SK-N-SH treated with all-trans-retinoic acid at 6 μM for 48 hours (cell line): ENCODE measurements at regions not wholly inside any gene's neighbourhood (a gene's known extent, or its start where the extent isn't known, plus 50 kb on each side); places are given as distances from the start of the nearest gene placed in this dataset.

Experiments used
- CSDC2 ChIP-seq: fragments of 250-450 bp; sonication (Bioruptor Pico); IDR thresholded peaks from 2 replicates; pipeline ENCODE4 v1.5.0; 2020; ENCODE audit warnings: mild to moderate bottlenecking, moderate library complexity
- PATZ1 ChIP-seq: fragments of 250-450 bp; sonication (Bioruptor Pico); IDR thresholded peaks from 2 replicates; pipeline ENCODE4 v1.8.0; 2020; ENCODE audit warnings: mild to moderate bottlenecking, moderate library complexity, borderline replicate concordance
- SNAI2 ChIP-seq: fragments of 250-450 bp; sonication (Bioruptor Pico); IDR thresholded peaks from 2 replicates; pipeline ENCODE4 v1.5.0; 2020; ENCODE audit warnings: mild to moderate bottlenecking, moderate library complexity
- TSHZ2 ChIP-seq: fragments of 250-450 bp; sonication (Bioruptor Pico); IDR thresholded peaks from 2 replicates; pipeline ENCODE4 v1.5.0; 2020; ENCODE audit warnings: mild to moderate bottlenecking, moderate library complexity
- ZFP3 ChIP-seq: fragments of 250-450 bp; sonication (Bioruptor Pico); IDR thresholded peaks from 2 replicates; pipeline ENCODE4 v1.5.0; 2020; ENCODE audit warnings: mild to moderate bottlenecking, moderate library complexity
- ZNF565 ChIP-seq: fragments of 450-650 bp; formaldehyde crosslinking; conservative IDR thresholded peaks from 2 replicates; pipeline ENCODE4 v1.5.0; 2020; ENCODE audit warnings: low read depth, mild to moderate bottlenecking, moderate library complexity
- ZNF70 ChIP-seq: fragments of 450-650 bp; formaldehyde crosslinking; IDR thresholded peaks from 2 replicates; pipeline ENCODE4 v1.5.0; 2020; ENCODE audit warnings: mild to moderate bottlenecking, moderate library complexity

GRCh38 chr11:104328512-104328907, 164.6 kb upstream of the PDGFD start:
- TF ChIP-seq CSDC2 (no peak), ZFP3 (no peak), PATZ1 (CRISPR knock-in tag) (no peak), TSHZ2 (no peak), ZNF70 (no peak), ZNF565 (CRISPR knock-in tag) (no peak), SNAI2 (CRISPR knock-in tag) (no peak)
